T47D (cell line): ENCODE measurements at regions not wholly inside any gene's neighbourhood (a gene's known extent, or its start where the extent isn't known, plus 50 kb on each side); places are given as distances from the start of the nearest gene placed in this dataset.

ENCODE experiments used
- DNase-seq, 2 experiments: peaks; one replicate each; pipeline versions ENCODE4 v3.0.0 to v3.0.0-alpha.2; 2011 to 2012; ENCODE audit warnings: low read depth in 1 of 2, low spot score in 1 of 2
- JUND ChIP-seq: IDR thresholded peaks from 2 replicates; pipeline ENCODE4 v1.6.1; 2012; ENCODE audit warnings: low read depth
- in situ Hi-C: cut with HindIII; loops from 2 replicates; pipeline ENCODE4 v1.10.0; 2016; ENCODE audit warnings: low sequenced_read_pairs, low pct_unique_long_range_greater_than_20kb

DNA sequence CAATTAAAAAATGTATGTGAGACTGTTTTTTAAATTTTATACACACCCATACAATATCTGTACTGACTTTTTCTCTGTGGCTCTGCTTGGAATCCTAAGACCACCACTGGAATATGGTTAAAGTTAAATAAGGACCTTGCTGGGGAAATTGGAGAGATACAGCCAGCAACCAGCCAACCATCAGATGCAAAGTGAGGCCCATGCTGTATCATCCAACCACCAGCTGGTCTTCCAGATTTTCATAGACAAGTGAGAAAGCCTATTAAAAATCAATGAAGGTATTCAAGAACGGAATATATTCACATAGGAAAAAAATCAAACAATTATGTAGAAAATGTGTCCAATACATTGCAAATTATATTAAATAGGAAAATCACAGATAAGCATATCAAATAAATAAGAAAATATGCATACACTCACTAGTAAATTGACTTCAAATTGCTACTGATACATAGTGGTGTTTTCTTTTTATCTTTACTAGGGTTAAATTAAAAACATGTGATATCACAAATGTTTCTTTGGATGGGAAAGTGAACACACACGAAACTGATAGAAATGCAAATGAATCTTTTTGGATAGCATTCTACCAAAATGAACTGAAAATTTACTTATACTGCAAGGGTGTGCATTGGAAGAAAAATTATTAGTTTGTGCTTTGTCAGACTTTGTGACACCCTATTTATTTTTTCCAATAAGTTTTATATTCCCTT, 1486.3 kb downstream of the BRINP3 start:
- no peak for TF ChIP-seq JUND
- DNase-seq: no peak
- in situ Hi-C loops: no loop called here

DNA sequence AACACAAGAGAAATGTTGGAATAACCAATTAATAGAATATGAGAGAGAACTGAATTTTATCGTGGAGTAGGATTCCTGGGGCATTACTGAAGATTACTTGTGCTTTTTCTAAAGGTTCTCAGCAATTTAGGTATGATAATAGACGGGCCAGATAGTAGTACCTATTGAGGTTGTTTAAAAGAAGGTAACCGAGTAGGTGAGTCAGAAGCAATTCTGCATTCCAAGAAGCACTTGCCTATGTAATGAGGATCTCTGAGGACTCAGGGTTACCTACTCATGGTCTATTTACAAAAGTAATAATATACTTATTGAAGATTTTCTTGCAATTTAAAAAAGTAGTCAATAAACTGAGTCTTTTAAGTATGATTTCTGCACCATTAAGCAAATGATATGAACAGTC, 1469.8 kb downstream of the BRINP3 start:
- in situ Hi-C loops: no loop called here
- no peak for TF ChIP-seq JUND
- DNase-seq: no peak

- in situ Hi-C loops: no loop called here
- no peak for TF ChIP-seq JUND
- DNase-seq: peak in 1 of 2 experiments; percentile 27
These were observed 1456.1 kb downstream of the BRINP3 start for GRCh38 chr1:189021577-189021976.

- TF ChIP-seq JUND: no peak
- DNase-seq: no peak
- in situ Hi-C loops: no loop called here
These were observed 1455.6 kb downstream of the BRINP3 start for GRCh38 chr1:189022015-189022414.

- no peak for TF ChIP-seq JUND
- DNase-seq: no peak
- in situ Hi-C loops: no loop called here
These were observed 1450.2 kb downstream of the BRINP3 start for GRCh38 chr1:189027512-189027911.

DNA sequence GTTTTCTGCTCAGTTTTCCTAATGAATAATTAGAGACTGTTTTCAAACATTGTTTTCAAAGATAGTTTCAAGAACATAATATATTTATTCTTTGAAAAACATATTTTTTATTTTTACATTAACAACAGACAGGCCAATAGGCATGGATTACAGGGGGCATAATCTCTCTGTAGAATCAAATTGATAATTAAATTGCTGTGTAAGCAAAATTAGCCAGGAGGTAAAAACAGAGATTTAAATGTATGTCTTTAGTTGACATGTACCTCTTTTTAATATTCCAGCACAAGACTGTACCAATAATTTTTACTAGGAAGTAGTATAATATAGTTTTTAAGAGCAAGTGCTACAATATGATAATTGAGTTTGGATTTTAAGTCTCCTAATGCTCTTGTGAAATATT, 1444.5 kb downstream of the BRINP3 start:
- no peak for DNase-seq
- no peak for TF ChIP-seq JUND
- in situ Hi-C loops: no loop called here

DNA sequence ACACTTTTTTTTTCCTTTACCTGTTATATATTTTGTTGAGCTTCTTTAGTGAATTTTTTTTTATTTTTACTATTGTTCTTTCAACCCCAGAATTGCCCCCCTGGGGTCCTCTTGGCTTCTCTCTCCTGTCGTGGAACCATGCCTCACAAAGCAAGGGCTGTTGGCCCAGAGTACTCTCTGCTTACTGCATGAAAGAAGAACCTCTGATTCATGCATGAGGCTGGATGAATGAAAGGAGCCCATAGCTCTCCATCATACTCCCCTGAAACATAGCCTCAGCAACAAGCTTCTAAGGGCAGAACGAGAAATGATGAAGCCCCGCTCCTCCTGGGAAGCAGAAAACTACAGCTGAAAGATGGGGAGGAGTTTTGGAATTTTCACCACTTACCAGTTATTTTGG, 1441.0 kb downstream of the BRINP3 start:
- no peak for DNase-seq
- TF ChIP-seq JUND: no peak
- in situ Hi-C loops: no loop called here

DNA sequence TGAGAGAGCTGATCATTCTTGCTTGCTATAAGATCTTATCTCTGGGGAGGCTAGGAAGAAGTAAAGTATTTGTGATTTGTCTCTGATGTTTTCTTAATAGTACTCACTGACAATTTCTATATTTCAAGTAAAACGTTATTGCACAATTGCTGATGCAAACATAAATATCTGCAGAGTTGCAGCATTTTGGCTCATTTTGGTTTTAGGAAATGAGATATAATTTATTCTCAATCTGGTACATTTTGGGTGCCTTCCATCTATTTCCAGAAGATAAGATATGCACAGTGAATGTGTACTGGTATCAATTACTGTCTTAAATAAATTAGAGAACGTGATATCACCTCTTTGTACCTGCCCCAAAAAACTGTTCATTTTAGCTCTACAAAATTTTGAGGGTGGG, 1431.5 kb downstream of the BRINP3 start:
- no peak for DNase-seq
- no peak for TF ChIP-seq JUND
- in situ Hi-C loops: no loop called here

- no peak for TF ChIP-seq JUND
- DNase-seq: no peak
- in situ Hi-C loops: no loop called here
These were observed 1392.9 kb downstream of the BRINP3 start for GRCh38 chr1:189084811-189085210.

DNA sequence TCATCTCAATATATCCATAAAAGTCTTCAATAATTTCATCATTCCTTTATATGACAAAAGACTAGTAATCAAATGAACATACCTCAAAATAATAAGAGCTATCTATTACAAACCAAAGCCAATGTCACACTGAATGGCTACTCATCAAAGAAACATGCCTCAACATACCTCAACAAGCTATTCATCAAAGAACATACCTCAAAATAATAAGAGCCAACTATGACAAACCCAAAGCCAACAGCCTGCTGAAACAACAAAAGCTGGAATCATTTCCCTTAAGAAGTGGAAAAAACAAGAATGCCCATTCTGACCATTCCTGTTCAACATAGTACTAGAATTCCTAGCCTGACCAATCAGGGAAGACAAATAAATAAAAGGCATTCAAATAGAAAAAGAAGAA, 1373.7 kb downstream of the BRINP3 start:
- no peak for TF ChIP-seq JUND
- in situ Hi-C loops: no loop called here
- DNase-seq: no peak

GRCh38 chr1:189117072-189117770, 1360.4 kb downstream of the BRINP3 start:
- no peak for DNase-seq
- in situ Hi-C loops: no loop called here
- no peak for TF ChIP-seq JUND

DNA sequence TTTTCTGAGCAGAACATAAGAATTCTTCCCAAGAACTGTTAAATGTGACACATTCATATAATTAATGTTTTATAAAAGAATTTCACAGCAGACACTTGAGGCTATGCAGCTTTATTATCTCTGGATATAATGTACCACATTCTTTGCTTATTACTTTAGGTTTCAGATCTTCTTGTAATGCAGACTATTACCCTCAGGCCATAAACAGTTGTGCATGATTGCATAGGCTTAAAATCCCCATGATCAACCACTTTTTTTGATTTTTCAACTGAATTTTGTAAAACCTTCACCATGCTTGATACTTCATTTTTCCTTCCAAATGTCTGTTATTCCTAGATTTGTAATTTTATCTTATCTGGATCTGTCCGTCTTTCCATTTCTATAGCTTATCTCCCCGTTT, 1355.7 kb downstream of the BRINP3 start:
- in situ Hi-C loops: no loop called here
- DNase-seq: no peak
- no peak for TF ChIP-seq JUND

GRCh38 chr1:189125694-189126093, 1352.0 kb downstream of the BRINP3 start:
- TF ChIP-seq JUND: no peak
- in situ Hi-C loops: no loop called here
- DNase-seq: no peak
